Trophoblast cell (in vitro differentiated cells and primary cell): ENCODE measurements at regions not wholly inside any gene's neighbourhood (a gene's known extent, or its start where the extent isn't known, plus 50 kb on each side); places are given as distances from the start of the nearest gene placed in this dataset.
A peak's percentile ranks its signal among the peaks of the same experiment; 100 is the strongest.

ENCODE experiments used
- DNase-seq, 2 donors: peaks; one replicate each; pipeline ENCODE4 v3.0.0-alpha.2; 2016
- H2AFZ ChIP-seq: 2 replicates; pipeline ENCODE4 v1.6.1; 2013; ENCODE audit warnings: low read length, moderate library complexity, mild to moderate bottlenecking; ENCODE audit not compliant: insufficient read depth, poor library complexity
- H2AK5ac ChIP-seq: 2 replicates; pipeline ENCODE4 v1.6.1; 2013; ENCODE audit warnings: mild to moderate bottlenecking, low read length
- H2BK120ac ChIP-seq: 2 replicates; pipeline ENCODE4 v1.6.1; 2013; ENCODE audit warnings: low read length, mild to moderate bottlenecking, moderate library complexity; ENCODE audit not compliant: insufficient read depth, poor library complexity
- H2BK12ac ChIP-seq: 2 replicates; pipeline ENCODE4 v1.6.1; 2013; ENCODE audit warnings: mild to moderate bottlenecking, low read length, moderate library complexity
- H2BK5ac ChIP-seq: 2 replicates; pipeline ENCODE4 v1.6.1; 2013; ENCODE audit warnings: low read length, low read depth, moderate library complexity, mild to moderate bottlenecking; ENCODE audit not compliant: poor library complexity
- H3K14ac ChIP-seq: 2 replicates; pipeline ENCODE4 v1.6.1; 2013; ENCODE audit warnings: mild to moderate bottlenecking, low read length
- H3K18ac ChIP-seq: 2 replicates; pipeline ENCODE4 v1.6.1; 2013; ENCODE audit warnings: mild to moderate bottlenecking, low read length
- H3K23ac ChIP-seq: 2 replicates; pipeline ENCODE4 v1.6.1; 2013; ENCODE audit warnings: low read length
- H3K27ac ChIP-seq: 2 replicates; pipeline ENCODE4 v1.5.1; 2013; ENCODE audit warnings: low read depth, mild to moderate bottlenecking, inconsistent platforms, low read length, moderate library complexity
- H3K27me3 ChIP-seq: 2 replicates; pipeline ENCODE4 v1.6.1; 2013; ENCODE audit warnings: inconsistent platforms, mild to moderate bottlenecking, low read length, moderate library complexity; ENCODE audit not compliant: insufficient read depth
- H3K36me3 ChIP-seq, 2 experiments: 1 replicate in 1 of 2; 2 replicates in 1 of 2; pipeline ENCODE4 v1.6.1; 2013; ENCODE audit warnings: low read length in 2 of 2, mild to moderate bottlenecking in 2 of 2, moderate library complexity in 1 of 2; ENCODE audit not compliant: insufficient read depth in 2 of 2, control insufficient read depth in 1 of 2
- H3K4ac ChIP-seq: 2 replicates; pipeline ENCODE4 v1.6.1; 2013; ENCODE audit warnings: low read depth, mild to moderate bottlenecking, low read length, moderate library complexity
- H3K4me1 ChIP-seq, 2 experiments: 1 replicate in 1 of 2; 2 replicates in 1 of 2; pipeline ENCODE4 v1.6.1; 2013; ENCODE audit warnings: low read length in 2 of 2, mild to moderate bottlenecking in 2 of 2, moderate library complexity in 1 of 2; ENCODE audit not compliant: insufficient read depth in 2 of 2, control insufficient read depth in 1 of 2
- H3K4me2 ChIP-seq: 2 replicates; pipeline ENCODE4 v1.6.1; 2013; ENCODE audit warnings: inconsistent platforms, mild to moderate bottlenecking, low read length, moderate library complexity
- H3K4me3 ChIP-seq: 2 replicates; pipeline ENCODE4 v1.5.1; 2013; ENCODE audit warnings: mild to moderate bottlenecking, low read depth, low read length, inconsistent platforms
- H3K79me1 ChIP-seq: one replicate; pipeline ENCODE4 v1.6.1; 2013; ENCODE audit warnings: low read length
- H3K79me2 ChIP-seq: 2 replicates; pipeline ENCODE4 v1.6.1; 2013; ENCODE audit warnings: low read length, mild to moderate bottlenecking; ENCODE audit not compliant: control insufficient read depth, insufficient read depth, poor library complexity
- H3K9ac ChIP-seq: 2 replicates; pipeline ENCODE4 v1.6.1; 2013; ENCODE audit warnings: mild to moderate bottlenecking, low read length
- H3K9me3 ChIP-seq: 2 replicates; pipeline ENCODE4 v1.6.1; 2013; ENCODE audit warnings: low read depth, mild to moderate bottlenecking, control low read depth, inconsistent platforms, low read length; ENCODE audit not compliant: insufficient read depth
- H4K12ac ChIP-seq: 2 replicates; pipeline ENCODE4 v1.6.1; 2013; ENCODE audit warnings: low read depth, mild to moderate bottlenecking, low read length, moderate library complexity
- H4K8ac ChIP-seq: 2 replicates; pipeline ENCODE4 v1.6.1; 2013; ENCODE audit warnings: low read depth, mild to moderate bottlenecking, low read length, moderate library complexity
- H4K91ac ChIP-seq: one replicate; pipeline ENCODE4 v1.6.1; 2013; ENCODE audit warnings: low read depth, mild to moderate bottlenecking, low read length, moderate library complexity
- WGBS: extraction: QIAGEN DNeasy Blood & Tissue Kit; methylation state at CpG from one replicate; pipeline ENCODE4 v1.1.7; 2013; ENCODE audit warnings: missing lambda C conversion rate; ENCODE audit not compliant: insufficient read length, insufficient coverage; ENCODE audit errors: extremely low coverage; 5-methylcytosine and 5-hydroxymethylcytosine counted together

- Histone ChIP-seq H3K4ac (no peak overlapping the region), H3K27me3 (no peaks in the 10 kb centered on the region), H2AK5ac (no peak overlapping the region), H3K14ac (no peak overlapping the region), H2BK5ac (peak overlapping the region; percentile 24), H3K23ac (no peak overlapping the region), H3K36me3 (no peaks in the 10 kb centered on the region), H4K12ac (no peak overlapping the region), H3K4me1 (peaks cover 18 to 24% of the 10 kb centered on the region in 2 experiments), H3K18ac (no peak overlapping the region), H2AFZ (no peak overlapping the region), H4K91ac (peak overlapping the region; percentile 32), H3K79me1 (peaks cover 2% of the 10 kb centered on the region), H3K27ac (peak overlapping the region; percentile 12), H2BK120ac (no peak overlapping the region), H3K79me2 (no peaks in the 10 kb centered on the region), H3K4me2 (peak overlapping the region; percentile 43), H3K9ac (no peak overlapping the region), H4K8ac (no peak overlapping the region), H3K4me3 (no peak overlapping the region), H3K9me3 (no peaks in the 10 kb centered on the region), H2BK12ac (no peak overlapping the region)
- peak; percentile 62 to 66 for DNase-seq
- no CpG with 5 or more reads among the region's 3 CpGs for WGBS
These were observed 68.8 kb upstream of the EPB41L1 start for GRCh38 chr20:36085686-36086267.

GRCh38 chr20:36086767-36087166 lies 67.8 kb upstream of the EPB41L1 start:
- Histone ChIP-seq H2AFZ (no peak overlapping the region), H3K9ac (no peak overlapping the region), H3K14ac (no peak overlapping the region), H3K4me2 (no peak overlapping the region), H3K4me1 (peaks cover 20 to 26% of the 10 kb centered on the region in 2 experiments), H3K9me3 (no peaks in the 10 kb centered on the region), H3K4ac (no peak overlapping the region), H3K79me1 (peaks cover 2% of the 10 kb centered on the region), H4K8ac (no peak overlapping the region), H2BK5ac (no peak overlapping the region), H2AK5ac (no peak overlapping the region), H3K27me3 (no peaks in the 10 kb centered on the region), H3K23ac (no peak overlapping the region), H4K91ac (no peak overlapping the region), H2BK12ac (no peak overlapping the region), H3K4me3 (no peak overlapping the region), H4K12ac (no peak overlapping the region), H3K36me3 (no peaks in the 10 kb centered on the region), H3K79me2 (no peaks in the 10 kb centered on the region), H2BK120ac (no peak overlapping the region), H3K18ac (no peak overlapping the region), H3K27ac (no peak overlapping the region)
- no peak for DNase-seq
- no CpG with 5 or more reads among the region's 2 CpGs for WGBS

GRCh38 chr20:36090223-36090622 lies 64.3 kb upstream of the EPB41L1 start:
- WGBS: no CpG with 5 or more reads among the region's 5 CpGs
- Histone ChIP-seq H2AK5ac (no peak overlapping the region), H2BK5ac (no peak overlapping the region), H3K79me2 (peaks cover 8% of the 10 kb centered on the region), H3K4ac (no peak overlapping the region), H3K4me2 (no peak overlapping the region), H2AFZ (no peak overlapping the region), H4K8ac (no peak overlapping the region), H3K14ac (no peak overlapping the region), H3K4me3 (no peak overlapping the region), H3K18ac (no peak overlapping the region), H2BK12ac (no peak overlapping the region), H4K12ac (no peak overlapping the region), H3K9me3 (peaks cover 2% of the 10 kb centered on the region), H3K27me3 (peaks cover 8% of the 10 kb centered on the region), H3K27ac (no peak overlapping the region), H3K23ac (no peak overlapping the region), H4K91ac (no peak overlapping the region), H3K79me1 (peaks cover 10% of the 10 kb centered on the region), H3K36me3 (no peaks in the 10 kb centered on the region), H3K9ac (no peak overlapping the region), H2BK120ac (no peak overlapping the region), H3K4me1 (peaks cover 23 to 28% of the 10 kb centered on the region in 2 experiments)
- no peak for DNase-seq

- Histone ChIP-seq H3K27ac (no peak overlapping the region), H3K79me2 (peaks cover 8% of the 10 kb centered on the region), H3K23ac (no peak overlapping the region), H2BK120ac (no peak overlapping the region), H3K27me3 (peaks cover 8% of the 10 kb centered on the region), H3K9ac (no peak overlapping the region), H4K91ac (peak overlapping the region; percentile 10), H3K18ac (peak overlapping the region; percentile 73), H3K4me2 (peak overlapping the region; percentile 80), H3K4me3 (peak overlapping the region; percentile 60), H2AK5ac (no peak overlapping the region), H2BK5ac (peak overlapping the region; percentile 18), H3K4me1 (peaks cover 14 to 16% of the 10 kb centered on the region in 2 experiments), H3K4ac (no peak overlapping the region), H4K8ac (peak overlapping the region; percentile 22), H2BK12ac (peak overlapping the region; percentile 87), H3K79me1 (peaks cover 10% of the 10 kb centered on the region), H4K12ac (no peak overlapping the region), H3K36me3 (no peaks in the 10 kb centered on the region), H3K9me3 (peaks cover 2% of the 10 kb centered on the region), H2AFZ (peak overlapping the region; percentile 61), H3K14ac (peak overlapping the region; percentile 60)
- DNase-seq: peak; percentile 64 to 85
- WGBS: no CpG with 5 or more reads among the region's 42 CpGs
These were observed 62.8 kb upstream of the EPB41L1 start for GRCh38 chr20:36091561-36092397.
